Activated effector memory CD4-positive, alpha-beta T cell treated with anti-CD3 and anti-CD28 coated beads, Interleukin-2, amount 50 U/mL, for 16 hours (primary cell): ENCODE measurements at regions not wholly inside any gene's neighbourhood (a gene's known extent, or its start where the extent isn't known, plus 50 kb on each side); places are given as distances from the start of the nearest gene placed in this dataset.

Experiments
- DNase-seq: peaks from one replicate; pipeline ENCODE4 v3.0.0-alpha.2; 2020

DNA sequence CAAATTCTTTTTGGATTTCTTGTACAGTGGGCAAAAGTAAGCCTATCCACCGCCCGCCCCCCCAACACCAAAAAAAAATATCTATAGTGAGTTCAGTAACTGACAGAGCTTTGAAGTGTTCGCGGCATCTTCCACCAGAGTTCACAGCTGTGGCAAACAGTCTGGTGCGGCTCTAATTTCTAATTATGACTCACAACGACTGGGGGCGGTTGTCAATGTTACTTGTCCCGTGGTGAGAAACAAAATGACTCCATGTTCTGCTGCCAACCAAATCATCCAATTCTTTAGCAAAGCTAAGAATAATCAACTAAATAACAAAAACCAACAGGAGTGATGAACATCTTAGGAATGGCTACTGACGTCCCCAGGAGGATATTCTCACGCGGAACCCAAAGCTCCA, 392.5 kb upstream of the SALL3 start:
- no peak for DNase-seq

DNA sequence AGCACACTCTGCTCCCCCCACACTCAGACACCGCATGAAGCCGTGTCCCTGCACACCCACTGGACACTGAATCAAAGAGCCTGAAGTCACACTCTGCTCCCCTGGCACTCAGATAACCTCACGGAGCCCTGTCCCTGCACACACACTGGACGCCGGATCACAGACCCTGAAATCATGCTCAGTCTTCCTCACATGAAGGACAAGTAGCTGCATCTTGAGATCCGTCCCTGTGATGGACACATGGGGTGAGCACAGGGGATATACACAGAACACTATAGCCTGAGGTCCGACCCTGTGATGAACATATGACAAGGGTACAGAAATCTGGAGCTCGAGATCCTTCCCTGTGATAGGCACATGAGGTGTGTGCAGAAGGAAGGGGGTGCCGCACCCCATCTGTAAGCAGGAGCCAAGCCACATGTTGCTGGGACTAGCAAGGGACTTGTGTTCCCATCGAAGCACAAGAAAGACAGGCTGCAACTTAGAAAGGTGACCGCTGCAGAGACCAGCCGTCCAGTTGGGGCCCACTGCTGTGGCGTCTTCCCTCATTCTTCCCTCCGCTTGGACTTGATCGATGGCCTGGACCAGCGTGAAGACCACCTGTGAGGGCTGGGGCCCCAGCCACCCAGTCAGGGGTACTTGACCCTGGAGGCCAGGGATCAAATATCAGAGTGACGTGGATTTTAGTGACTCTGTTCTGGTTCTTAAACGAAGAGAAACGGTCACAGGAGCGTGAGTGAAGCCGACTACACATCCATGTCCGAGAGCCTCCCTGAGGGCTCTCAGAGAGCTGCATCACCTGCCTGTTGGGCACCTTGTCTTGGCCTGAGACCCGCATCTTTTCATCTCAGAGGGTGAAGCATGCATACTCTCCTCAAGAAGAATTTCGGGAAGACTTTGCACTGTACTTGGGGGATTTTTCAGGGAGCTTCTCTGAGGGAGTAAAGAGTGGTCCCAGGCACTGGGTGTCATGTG, 391.7 kb upstream of the SALL3 start:
- DNase-seq: peak; percentile 38

DNA sequence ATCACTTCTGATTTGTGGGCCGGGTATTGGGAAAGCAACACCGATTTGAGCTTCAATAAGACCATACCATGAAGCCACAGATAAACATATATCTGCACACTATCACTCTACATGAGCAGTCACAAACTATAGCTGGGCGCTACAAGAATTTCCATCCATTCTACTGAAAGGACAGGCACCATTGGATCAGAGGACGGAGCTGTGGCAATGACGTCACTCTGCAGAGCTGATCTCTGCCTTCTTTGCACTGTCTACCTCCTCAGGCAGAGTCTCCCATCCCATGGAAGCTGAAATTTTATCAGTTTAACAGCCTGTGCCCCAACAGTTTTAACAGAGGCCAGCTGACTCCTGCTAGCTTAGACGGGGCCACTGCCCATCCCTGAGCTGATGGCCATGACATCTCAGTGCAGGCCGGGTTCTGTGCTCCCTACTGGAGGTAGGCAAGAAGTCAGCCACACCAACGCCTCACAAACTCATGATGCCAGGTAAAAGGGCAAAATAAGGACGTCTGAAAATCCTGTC, 389.6 kb upstream of the SALL3 start:
- DNase-seq: no peak

DNA sequence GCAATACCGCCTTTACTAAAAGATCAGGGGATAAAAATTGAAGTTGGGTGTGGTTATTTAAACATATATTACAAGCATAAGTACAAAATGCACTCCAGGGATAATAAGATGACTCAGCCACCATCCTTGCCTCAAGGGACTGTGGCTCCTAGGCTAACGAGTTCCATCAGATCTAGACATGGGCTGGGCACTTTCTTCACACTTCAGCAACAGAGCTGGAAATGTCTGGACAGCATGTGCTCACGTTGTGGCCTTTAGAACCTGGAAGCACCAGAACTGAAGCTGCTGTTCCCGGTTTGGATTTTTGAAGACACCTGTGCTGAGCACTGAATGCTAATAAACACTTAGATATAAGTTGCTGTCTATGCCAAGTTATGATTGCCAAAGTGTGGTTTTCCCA, 384.2 kb upstream of the SALL3 start:
- no peak for DNase-seq

DNA sequence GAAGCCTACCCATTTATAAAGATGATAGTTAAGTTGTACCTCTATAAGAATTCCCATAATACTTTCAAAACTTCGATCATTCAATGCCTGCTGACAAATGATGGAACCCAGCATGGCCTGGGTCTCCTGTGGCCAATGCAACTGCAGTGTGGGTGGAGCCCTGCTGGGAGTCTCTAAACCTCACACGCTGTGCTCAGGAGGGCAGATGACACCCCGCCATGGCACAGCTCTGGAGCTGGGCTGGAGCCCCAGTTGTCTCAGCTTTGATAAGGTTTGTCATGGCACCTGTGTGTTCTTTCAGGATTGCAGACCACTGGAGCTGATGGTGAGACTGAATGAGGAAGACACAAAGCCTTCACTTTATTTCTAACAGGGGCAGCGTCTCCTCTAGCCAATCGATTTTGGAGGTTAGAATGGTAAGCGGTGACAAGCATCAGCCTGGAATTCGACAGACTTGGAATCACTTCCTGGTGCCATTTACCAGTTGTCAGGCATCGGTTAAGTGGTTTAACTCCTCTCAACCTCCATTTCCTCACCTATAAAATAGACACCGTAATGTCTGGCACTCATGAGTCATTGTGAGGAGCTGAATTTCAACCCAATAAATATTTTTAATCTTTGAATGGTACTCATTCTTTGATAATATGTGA, 383.6 kb upstream of the SALL3 start:
- DNase-seq: no peak

DNA sequence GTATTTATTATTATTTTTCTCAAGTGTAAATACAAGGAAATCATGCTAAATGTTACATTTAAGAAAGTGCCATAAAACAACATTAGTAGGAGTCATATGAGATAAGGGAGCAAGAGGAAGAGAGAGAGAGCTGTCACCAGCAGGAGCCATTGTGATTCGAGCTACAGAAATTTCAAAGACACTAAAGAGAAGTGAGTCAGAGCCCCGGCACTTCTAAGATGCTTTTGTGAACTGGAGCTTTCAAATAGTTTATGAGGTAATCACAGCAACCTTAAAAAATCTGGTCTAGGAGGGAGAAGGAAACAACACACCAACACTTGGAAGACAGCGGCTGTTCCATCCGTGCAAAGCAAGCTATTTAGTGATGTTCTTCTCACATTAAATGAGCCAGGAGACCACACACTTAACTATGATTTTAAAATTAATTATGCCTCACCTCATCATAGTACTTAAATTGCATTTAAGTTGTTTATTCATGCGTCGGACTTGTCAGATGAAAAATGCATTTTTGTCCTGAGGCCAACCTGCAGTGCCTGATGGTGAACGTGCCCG, 382.7 kb upstream of the SALL3 start:
- no peak for DNase-seq

DNA sequence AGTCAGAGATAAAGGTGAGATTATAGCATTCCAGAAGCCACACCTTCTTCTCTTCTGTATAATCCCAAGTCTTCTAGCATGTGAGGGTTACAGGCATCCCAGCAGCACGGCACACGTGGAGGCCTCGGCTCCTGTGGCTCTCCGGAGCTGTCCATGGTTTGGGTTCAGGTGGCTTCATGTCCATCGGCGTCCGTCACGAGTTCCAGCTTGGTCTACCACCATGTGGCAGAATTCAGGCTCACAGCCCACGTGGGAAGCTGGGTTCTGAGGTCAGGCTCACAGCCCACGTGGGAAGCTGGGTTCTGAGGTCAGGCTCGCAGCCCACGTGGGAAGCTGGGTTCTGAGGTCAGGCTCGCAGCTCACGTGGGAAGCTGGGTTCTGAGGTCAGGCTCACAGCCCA, 378.3 kb upstream of the SALL3 start:
- DNase-seq: no peak

DNA sequence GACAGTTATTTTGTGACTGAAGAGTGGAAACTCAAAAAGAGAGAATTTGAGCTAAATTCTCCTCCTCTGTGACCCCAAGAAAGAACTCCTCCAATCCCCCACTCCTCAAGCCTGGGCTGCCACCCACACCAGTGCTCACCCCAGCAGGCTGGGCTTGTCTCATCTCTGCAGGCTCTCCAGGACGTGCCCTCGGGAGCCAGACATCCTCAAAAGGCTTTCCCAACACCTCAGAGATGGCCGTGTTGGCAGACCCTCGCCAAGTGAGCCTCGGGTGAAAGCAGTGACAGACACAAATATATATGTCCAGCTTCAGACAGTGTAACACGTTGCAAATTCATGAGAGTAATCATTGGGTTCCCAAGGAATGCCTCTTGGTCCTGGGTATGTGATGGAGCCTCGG, 377.7 kb upstream of the SALL3 start:
- DNase-seq: no peak

DNA sequence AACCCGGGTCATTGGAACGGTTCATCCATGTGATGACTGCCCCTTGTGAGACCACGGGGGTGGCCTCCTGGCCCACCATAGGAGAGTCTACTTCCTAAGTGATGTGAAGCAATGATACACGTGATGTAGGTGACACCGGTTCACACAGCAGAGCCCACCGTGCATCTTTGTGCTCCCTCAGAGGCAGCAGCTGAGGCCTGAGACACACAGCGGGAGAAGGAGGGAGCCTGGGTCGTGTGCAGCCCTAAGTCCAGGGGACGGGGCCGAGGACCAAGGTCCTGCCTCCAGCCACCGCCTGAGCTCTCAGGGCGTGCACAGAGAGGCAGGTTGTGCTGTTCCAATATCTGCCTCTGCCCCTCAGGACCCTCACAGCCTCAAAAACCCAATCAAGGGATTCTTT, 377.2 kb upstream of the SALL3 start:
- DNase-seq: no peak

DNA sequence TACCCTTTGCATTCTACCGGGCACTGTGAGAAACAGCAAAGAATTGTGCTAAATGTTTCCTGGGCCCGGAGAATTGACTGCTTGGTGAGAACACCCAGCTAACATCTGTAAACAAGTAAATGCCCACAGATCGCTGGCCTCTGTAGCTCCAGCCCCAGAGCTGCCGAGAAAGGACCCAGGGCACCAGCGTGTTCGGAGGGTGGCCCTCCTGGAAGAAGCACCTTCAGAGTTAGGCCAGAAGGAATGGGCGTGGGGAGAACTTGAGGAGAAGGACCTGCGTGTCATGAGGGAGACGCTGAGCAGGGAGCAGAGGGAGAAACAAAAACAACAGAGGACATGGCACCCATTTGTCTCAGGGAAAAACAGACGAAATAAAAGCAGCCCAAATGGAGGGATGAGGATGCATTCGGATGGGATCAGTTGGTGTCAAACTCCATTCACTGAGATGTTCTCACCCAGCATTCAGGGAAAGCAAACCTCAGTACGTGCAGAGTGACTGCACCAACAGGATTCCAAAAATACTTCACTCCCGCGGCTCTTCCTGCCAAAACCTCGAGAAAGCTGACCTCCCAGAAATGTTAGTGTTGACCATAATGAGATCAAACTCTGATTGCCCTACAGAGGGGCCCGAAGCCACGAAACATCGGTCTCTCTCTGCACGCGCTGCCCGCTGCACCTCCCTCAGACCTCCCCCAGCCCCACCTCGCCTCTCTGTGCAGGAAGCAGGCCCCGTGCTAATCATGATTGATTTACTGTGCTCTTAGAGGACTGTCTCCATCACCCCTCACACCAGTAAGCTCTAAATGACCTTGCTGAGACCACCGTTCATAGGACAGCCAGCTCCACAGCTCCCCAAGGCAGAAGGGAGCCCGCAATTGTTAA, 376.3 kb upstream of the SALL3 start:
- no peak for DNase-seq

DNA sequence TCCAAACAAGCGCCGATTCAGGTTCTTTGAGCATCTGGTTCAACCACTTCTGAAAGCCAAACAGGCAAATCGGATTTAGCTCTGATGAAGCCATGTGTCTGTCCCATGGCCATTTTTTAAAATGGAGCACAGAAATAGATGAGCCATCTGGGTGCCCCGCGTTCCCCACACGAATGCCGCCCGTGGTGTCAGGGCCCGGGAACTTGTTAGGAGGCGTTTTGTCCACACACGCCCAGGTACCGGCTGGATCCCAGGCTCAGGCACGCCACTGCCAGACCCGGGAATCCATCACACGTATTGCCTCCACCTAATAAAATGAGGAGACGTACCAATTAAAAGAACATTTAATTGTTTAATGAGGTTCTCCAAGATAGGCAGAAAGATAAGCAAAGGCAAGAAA, 374.4 kb upstream of the SALL3 start:
- DNase-seq: no peak

DNA sequence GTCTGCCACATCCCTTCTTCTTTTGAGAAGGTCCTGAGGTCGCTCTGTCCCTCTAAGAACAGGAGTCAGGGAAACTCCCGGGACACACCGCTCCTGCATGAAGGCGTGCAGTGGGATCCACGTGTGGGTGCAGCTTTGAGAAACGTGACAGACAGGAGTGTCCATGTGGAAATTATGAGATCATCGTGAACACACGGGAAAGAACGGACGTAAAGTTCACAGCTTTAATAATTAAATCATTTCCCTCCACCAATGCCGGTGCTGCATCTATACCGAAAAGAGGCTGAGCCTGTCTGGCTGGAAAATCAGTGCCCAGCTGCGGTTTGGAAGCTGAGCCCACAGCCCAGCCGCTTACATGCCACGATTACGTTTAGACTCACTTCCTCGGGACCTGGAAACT, 372.4 kb upstream of the SALL3 start:
- DNase-seq: no peak

DNA sequence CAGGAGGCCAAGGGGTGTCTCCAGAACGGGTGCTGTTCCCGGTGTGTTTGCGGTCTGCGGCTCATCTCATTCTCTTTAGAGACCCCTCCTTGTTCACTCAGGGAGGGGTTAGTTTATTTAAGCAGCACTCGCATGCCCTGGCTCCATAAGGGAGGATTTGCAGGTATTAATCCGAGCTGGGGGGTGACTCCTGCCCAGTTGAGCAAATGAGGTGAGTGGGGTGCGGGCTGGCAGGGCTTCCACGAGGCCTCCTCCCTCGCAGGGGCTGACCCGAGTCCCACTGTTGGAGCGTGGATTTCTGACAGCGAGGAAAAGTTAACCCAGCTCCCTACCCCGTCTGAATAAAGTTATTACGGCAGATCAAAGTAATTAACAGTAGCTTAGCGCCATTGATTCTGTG, 371.8 kb upstream of the SALL3 start:
- DNase-seq: no peak

DNA sequence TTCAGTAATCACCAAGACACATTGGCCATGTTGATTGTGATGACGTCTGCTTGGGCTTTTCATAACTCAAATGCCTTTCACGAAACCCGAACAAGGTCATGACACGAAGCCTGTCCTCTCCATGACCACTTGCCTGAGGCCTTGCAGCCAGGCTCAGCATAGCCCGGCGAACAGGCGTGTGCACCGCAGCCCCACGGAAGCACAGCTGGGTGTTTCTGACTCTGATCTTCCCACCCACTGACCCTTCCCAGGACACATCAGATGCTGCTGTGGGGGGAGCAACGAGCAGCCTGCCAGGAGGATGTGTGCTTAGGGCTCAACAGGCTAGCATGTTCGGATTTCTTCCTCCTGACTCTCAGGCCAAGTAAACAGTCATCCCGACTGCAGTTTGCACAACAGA, 369.4 kb upstream of the SALL3 start:
- DNase-seq: no peak

DNA sequence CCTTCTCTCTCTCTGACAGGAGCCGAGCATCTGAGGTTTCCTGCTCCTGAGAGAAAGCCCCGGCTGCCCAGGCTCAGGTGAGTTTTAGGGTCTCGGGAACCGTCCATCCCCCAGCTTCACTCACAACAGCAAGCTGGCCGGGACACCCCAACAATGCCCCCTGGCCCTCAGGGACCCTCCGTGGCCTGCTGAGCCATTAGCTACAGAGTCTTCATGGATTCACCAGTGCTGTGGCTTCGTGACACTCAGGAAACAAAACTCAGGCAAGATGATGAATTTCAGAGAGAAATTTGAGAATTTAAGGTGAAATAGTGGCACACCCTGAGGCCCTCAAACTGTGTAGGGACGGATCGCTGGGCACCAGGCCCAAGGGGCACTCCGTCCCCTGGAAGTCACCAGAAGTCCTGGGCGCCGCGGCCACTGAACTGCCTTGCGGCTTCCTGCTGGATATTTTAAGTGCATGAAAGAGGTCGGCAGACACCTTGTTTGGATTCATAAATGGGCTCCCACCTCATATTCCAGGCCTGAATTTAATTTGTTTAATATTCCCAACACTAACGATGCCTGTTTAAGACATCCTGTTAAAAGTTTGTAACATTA, 368.3 kb upstream of the SALL3 start:
- DNase-seq: no peak

DNA sequence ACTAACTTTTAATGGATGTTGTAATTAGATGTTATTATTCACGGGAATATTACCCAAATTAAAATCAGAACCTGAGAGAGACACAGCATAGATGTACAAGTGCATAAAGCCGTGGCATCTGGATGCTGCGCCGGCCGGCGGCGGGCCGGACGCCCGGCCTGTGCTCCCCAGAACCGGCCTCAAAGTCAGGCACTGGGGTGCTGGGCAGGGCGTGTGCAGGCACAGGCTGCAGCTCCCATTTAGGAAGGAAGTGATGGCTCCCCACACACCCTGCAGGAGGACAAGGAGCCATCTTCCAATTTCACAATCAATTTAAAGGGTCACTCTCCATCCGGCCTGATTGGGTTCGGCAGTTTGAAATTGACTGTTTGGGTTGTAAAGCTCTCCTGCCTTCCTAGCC, 367.7 kb upstream of the SALL3 start:
- DNase-seq: no peak

DNA sequence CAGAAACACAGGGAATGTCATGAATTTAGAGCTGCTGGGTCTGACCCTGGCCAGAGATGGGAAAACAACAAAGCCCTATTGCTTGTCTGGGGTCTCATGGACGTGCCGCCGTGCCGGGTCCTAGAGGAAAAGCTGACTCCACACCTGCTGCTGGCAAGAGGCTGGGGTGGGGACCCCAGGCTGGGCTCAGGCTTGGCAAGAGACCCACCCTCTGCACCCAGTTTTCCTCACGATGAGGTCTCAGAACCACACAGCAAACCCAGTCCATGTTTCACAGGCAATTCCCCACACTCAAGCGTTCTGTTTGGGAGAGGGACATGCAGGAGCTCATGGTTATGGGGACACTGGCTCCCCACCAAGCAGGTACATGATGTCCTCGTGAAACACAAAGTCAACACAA, 367.3 kb upstream of the SALL3 start:
- no peak for DNase-seq

DNA sequence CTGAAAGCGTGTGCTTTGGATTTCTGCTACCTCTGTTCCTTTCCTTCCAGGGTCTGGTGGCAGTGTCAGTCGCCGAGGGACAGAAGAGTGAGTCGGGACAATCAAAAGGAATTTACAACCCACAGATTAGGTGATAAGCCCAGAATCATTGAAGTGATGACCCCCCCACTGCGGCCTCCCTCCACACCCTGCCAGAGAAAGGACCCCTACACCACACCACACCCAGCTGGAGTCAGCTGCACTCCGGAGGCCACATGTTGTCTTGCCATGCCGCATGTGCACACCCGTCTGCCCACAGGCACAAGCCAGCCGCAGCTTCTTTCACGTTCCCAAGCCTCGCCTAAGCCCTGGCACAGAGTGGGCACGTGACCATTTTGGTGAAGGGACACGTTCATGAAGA, 366.8 kb upstream of the SALL3 start:
- no peak for DNase-seq

DNA sequence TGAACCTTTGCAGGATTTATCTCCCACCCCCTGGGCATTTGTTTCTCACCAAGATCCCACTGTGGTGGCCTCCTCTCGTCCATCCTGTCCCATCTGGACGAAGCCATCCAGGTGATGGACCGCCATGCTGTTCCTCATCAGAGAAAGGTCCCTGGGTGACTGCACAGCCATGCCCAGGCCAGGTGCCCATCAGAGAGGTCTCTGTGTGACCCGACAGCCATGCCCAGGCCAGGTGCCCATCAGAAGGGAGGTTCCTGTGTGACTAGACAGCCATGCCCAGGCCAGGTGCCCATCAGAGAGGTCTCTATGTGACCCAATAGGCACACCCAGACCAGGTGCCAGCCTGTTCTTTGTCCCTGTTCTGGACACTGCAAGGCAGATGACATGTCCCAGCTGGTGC, 360.9 kb upstream of the SALL3 start:
- DNase-seq: no peak

DNA sequence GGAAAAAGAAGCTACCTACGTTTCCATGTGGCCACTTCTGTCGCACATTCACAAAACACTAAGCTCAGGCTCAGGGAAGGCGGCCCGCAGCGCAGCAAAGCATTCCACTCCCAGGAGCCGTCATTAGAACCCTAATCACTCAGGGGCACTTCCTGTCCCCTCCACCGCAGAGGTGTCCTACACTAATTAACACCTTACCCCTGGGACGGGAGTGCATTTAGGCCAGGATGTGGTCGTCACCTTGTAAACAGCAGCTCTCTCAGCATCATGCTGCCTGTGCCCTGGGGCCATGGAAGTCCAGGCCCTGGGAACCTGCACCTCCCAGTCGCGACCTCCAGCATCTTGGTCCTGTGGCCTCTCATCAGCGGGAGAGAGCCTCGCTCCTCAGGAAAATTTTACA, 359.8 kb upstream of the SALL3 start:
- no peak for DNase-seq

DNA sequence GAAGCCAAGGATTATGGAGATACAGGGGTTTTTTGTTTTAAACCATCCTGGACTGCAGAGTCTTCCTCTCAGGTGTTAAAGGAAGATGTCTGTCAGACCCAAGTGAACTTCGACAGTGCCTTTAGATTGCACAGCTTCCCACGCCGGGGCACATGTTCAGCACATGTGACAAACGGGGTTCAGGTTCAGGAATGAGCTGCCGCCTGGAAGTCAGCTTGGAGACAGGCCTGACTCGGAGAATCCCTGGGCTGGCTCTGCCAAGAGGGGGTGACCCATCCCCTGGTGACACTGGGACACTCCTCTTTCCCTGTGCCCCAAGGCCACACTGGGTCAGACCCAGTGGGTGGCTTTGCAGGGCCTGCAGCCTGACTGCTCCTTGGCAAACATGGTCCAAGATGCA, 359.3 kb upstream of the SALL3 start:
- no peak for DNase-seq

DNA sequence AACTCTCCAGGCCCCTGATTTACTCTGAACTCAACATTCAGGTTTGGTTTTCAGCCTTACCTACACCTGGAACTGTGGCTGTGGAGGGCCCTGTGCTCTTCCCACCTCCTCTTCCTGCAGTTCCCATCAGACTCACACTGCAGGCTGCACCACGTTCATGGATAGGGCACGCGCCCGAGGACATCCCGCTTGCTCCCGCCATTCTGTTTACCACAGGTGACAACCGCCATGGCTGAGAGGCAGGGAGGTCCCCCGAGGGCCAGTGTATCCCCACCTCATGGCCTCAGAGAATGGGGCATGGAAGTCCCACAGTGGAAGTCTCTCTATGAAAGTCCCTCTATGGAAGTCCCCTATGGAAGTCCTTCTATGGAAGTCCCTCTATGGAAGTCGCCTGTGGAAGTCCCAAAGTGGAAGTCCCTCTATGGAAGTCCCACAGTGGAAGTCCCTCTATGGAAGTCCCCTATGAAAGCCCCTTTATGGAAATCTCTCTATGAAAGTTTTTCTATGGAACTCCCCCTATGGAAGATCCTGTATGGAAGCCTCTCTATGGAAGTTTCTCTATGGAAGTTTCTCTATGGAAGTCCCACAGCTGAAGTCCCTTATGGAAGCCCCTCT, 358.4 kb upstream of the SALL3 start:
- DNase-seq: no peak
